IMR-90 (cell line): ENCODE measurements at regions not wholly inside any gene's neighbourhood (a gene's known extent, or its start where the extent isn't known, plus 50 kb on each side); places are given as distances from the start of the nearest gene placed in this dataset.

Experiments used
- ATAC-seq: fragments of 200-7000 bp; cut with Tn5 transposase; 2 replicates; pipeline ENCODE4 v1.9.1; 2020; ENCODE audit warnings: low read depth, mild to moderate bottlenecking, moderate library complexity
- BruUV-seq: library from RNA; stranded (reverse); fragments of 400-500 nt; replicated peaks from 2 replicates; lab custom pipeline; 2021; lab: Mats Ljungman, UMichigan
- CTCF ChIA-PET: fragments of 300-600 bp; formaldehyde crosslinking; extraction: SDS; loops from one replicate; lab custom pipeline; 2021; ENCODE audit warnings: antibody characterized with exemption; lab: Yijun Ruan, JAX
- POLR2A ChIA-PET: fragments of 300-600 bp; sonication (Branson Sonifier 250); formaldehyde crosslinking; loops from one replicate; lab custom pipeline; 2022; ENCODE audit warnings: antibody characterized with exemption; ENCODE audit not compliant: unreplicated experiment; lab: Charles Lee
- DNase-seq: peaks from one replicate; pipeline ENCODE4 v3.0.0; 2013
- H2AFZ ChIP-seq: replicated peaks from 2 replicates; pipeline ENCODE3; 2013; ENCODE audit warnings: low read length, mild to moderate bottlenecking; ENCODE audit not compliant: poor library complexity
- H2AK5ac ChIP-seq: 2 replicates; pipeline ENCODE4 v1.6.1; 2013; ENCODE audit warnings: low read depth, low read length, inconsistent platforms
- H2AK9ac ChIP-seq: replicated peaks from 2 replicates; pipeline ENCODE3; 2013; ENCODE audit warnings: mild to moderate bottlenecking, low read depth, low read length, moderate library complexity; ENCODE audit not compliant: poor library complexity
- H2BK120ac ChIP-seq: 2 replicates; pipeline ENCODE4 v1.6.1; 2013; ENCODE audit warnings: low read depth, low read length, inconsistent platforms
- H2BK15ac ChIP-seq: 3 replicates; pipeline ENCODE4 v1.6.1; 2013; ENCODE audit warnings: low read depth, low read length, inconsistent platforms
- H2BK20ac ChIP-seq: 2 replicates; pipeline ENCODE4 v1.6.1; 2013; ENCODE audit warnings: low read depth, mild to moderate bottlenecking, inconsistent platforms, low read length, moderate library complexity
- H2BK5ac ChIP-seq: 2 replicates; pipeline ENCODE4 v1.6.1; 2013; ENCODE audit warnings: mild to moderate bottlenecking, low read depth, low read length, inconsistent platforms; ENCODE audit not compliant: poor library complexity, severe bottlenecking
- H3K14ac ChIP-seq: replicated peaks from 2 replicates; pipeline ENCODE4 v1.6.1; 2013; ENCODE audit warnings: low read depth, low read length, inconsistent platforms
- H3K18ac ChIP-seq: 2 replicates; pipeline ENCODE4 v1.6.1; 2013; ENCODE audit warnings: low read depth, low read length, control low read depth
- H3K23ac ChIP-seq: 2 replicates; pipeline ENCODE4 v1.6.1; 2013; ENCODE audit warnings: low read depth, low read length, inconsistent platforms
- H3K27ac ChIP-seq: 2 replicates; pipeline ENCODE4 v1.5.1; 2013; ENCODE audit warnings: mild to moderate bottlenecking, control low read depth, low read length; ENCODE audit not compliant: insufficient read depth
- H3K27me3 ChIP-seq: 2 replicates; pipeline ENCODE4 v1.6.1; 2013; ENCODE audit warnings: low read length; ENCODE audit not compliant: control insufficient read depth, insufficient read depth
- H3K36me3 ChIP-seq: 2 replicates; pipeline ENCODE4 v1.6.1; 2013; ENCODE audit warnings: low read length, mixed read lengths; ENCODE audit not compliant: control insufficient read depth, insufficient read depth
- H3K4ac ChIP-seq: 2 replicates; pipeline ENCODE4 v1.6.1; 2013; ENCODE audit warnings: low read depth, low read length, inconsistent platforms
- H3K4me1 ChIP-seq: 2 replicates; pipeline ENCODE4 v1.6.1; 2013; ENCODE audit warnings: low read length, mixed read lengths; ENCODE audit not compliant: control insufficient read depth, insufficient read depth
- H3K4me2 ChIP-seq: 2 replicates; pipeline ENCODE4 v1.6.1; 2013; ENCODE audit warnings: low read depth, mild to moderate bottlenecking, control low read depth, low read length, moderate library complexity
- H3K4me3 ChIP-seq: 2 replicates; pipeline ENCODE4 v1.5.1; 2013; ENCODE audit warnings: low read depth, mild to moderate bottlenecking, control low read depth, low read length, moderate library complexity; ENCODE audit not compliant: insufficient read depth
- H3K56ac ChIP-seq: 2 replicates; pipeline ENCODE4 v1.6.1; 2013; ENCODE audit warnings: low read length, inconsistent platforms; ENCODE audit not compliant: insufficient read depth; ENCODE audit errors: extremely low read depth
- H3K79me1 ChIP-seq, 2 experiments: 2 replicates each; pipeline ENCODE4 v1.6.1; 2013; ENCODE audit warnings: low read length in 2 of 2, inconsistent platforms in 1 of 2, low read depth in 1 of 2
- H3K9ac ChIP-seq: 2 replicates; pipeline ENCODE4 v1.6.1; 2013; ENCODE audit warnings: low read depth, low read length, control low read depth
- H3K9me1 ChIP-seq: 2 replicates; pipeline ENCODE4 v1.6.1; 2013; ENCODE audit warnings: low read length, inconsistent platforms; ENCODE audit not compliant: insufficient read depth
- H3K9me3 ChIP-seq: 2 replicates; pipeline ENCODE4 v1.6.1; 2013; ENCODE audit warnings: low read length; ENCODE audit not compliant: control insufficient read depth, insufficient read depth
- H4K20me1 ChIP-seq: 2 replicates; pipeline ENCODE4 v1.6.1; 2013; ENCODE audit warnings: low read length, inconsistent platforms; ENCODE audit not compliant: insufficient read depth
- H4K5ac ChIP-seq: 2 replicates; pipeline ENCODE4 v1.6.1; 2013; ENCODE audit warnings: mild to moderate bottlenecking, low read depth, low read length, control low read depth
- H4K8ac ChIP-seq, 2 experiments: 2 replicates each; pipeline ENCODE4 v1.6.1; 2013; ENCODE audit warnings: low read depth in 2 of 2, low read length in 2 of 2, control low read depth in 1 of 2, inconsistent platforms in 1 of 2
- H4K91ac ChIP-seq: 2 replicates; pipeline ENCODE4 v1.6.1; 2013; ENCODE audit warnings: low read depth, low read length, inconsistent platforms; ENCODE audit not compliant: insufficient read depth
- BHLHE40 ChIP-seq: fragments of 150-350 bp; IDR thresholded peaks from 2 replicates; pipeline ENCODE4 v1.6.1; 2016; ENCODE audit warnings: mild to moderate bottlenecking, low read depth, low read length
- CEBPB ChIP-seq: IDR thresholded peaks from 2 replicates; pipeline ENCODE4 v1.6.1; 2012; ENCODE audit warnings: low read depth, low read length, improper control_type of control experiment
- CHD1 ChIP-seq: IDR thresholded peaks from 2 replicates; pipeline ENCODE4 v1.6.1; 2012; ENCODE audit warnings: low read depth, low read length, improper control_type of control experiment
- FOS ChIP-seq: fragments of 150-350 bp; IDR thresholded peaks from 2 replicates; pipeline ENCODE4 v1.6.1; 2016; ENCODE audit warnings: low read depth, low read length
- MAFK ChIP-seq: IDR thresholded peaks from 2 replicates; pipeline ENCODE4 v1.6.1; 2012; ENCODE audit warnings: low read depth, low read length, improper control_type of control experiment
- MAZ ChIP-seq: IDR thresholded peaks from 2 replicates; pipeline ENCODE4 v1.6.1; 2012; ENCODE audit warnings: low read depth, mild to moderate bottlenecking, low read length, improper control_type of control experiment, moderate library complexity, borderline replicate concordance
- MXI1 ChIP-seq: IDR thresholded peaks from 2 replicates; pipeline ENCODE4 v1.6.1; 2012; ENCODE audit warnings: low read depth, mild to moderate bottlenecking, low read length, moderate library complexity, borderline replicate concordance
- NFE2L2 ChIP-seq: fragments of 150-350 bp; IDR thresholded peaks from 2 replicates; pipeline ENCODE4 v1.6.1; 2016; ENCODE audit warnings: low read depth, mild to moderate bottlenecking, low read length
- POLR2A ChIP-seq: IDR thresholded peaks from 2 replicates; pipeline ENCODE4 v1.6.1; 2012; ENCODE audit warnings: mild to moderate bottlenecking, low read depth, low read length
- RAD21 ChIP-seq: IDR thresholded peaks from 2 replicates; pipeline ENCODE4 v1.6.1; 2012; ENCODE audit warnings: low read length, improper control_type of control experiment
- RCOR1 ChIP-seq: IDR thresholded peaks from 2 replicates; pipeline ENCODE4 v1.6.1; 2012; ENCODE audit warnings: mild to moderate bottlenecking, low read length, improper control_type of control experiment; ENCODE audit not compliant: insufficient replicate concordance
- RFX5 ChIP-seq: IDR thresholded peaks from 2 replicates; pipeline ENCODE4 v1.8.0; 2012; ENCODE audit warnings: low read depth, mild to moderate bottlenecking, low read length, moderate library complexity
- SMC3 ChIP-seq: fragments of 150-350 bp; IDR thresholded peaks from 2 replicates; pipeline ENCODE4 v1.6.1; 2016; ENCODE audit warnings: low read depth, mild to moderate bottlenecking, antibody characterized with exemption, low read length, moderate library complexity
- USF2 ChIP-seq: fragments of 150-350 bp; IDR thresholded peaks from 2 replicates; pipeline ENCODE4 v1.6.1; 2017; ENCODE audit warnings: mild to moderate bottlenecking, antibody characterized with exemption, low read length, low read depth
- WGBS, 2 experiments: methylation state at CpG; one replicate each; pipeline versions ENCODE4 v1.1.5 to v1.1.7; 2013; ENCODE audit warnings: missing lambda C conversion rate in 2 of 2; ENCODE audit not compliant: insufficient read length in 1 of 2; ENCODE audit errors: extremely low coverage in 2 of 2; 5-methylcytosine and 5-hydroxymethylcytosine counted together
- dilution Hi-C: fragments of 300-500 bp; cut with HindIII; formaldehyde crosslinking; loops from one replicate; pipeline ENCODE4 v1.14.3; 2018; ENCODE audit warnings: low sequenced_read_pairs; ENCODE audit not compliant: unreplicated experiment
- in situ Hi-C: fragments of 300-500 bp; cut with MboI; formaldehyde crosslinking; loops from 3 replicates; pipeline ENCODE4 v1.14.3; 2019; ENCODE audit warnings: low sequenced_read_pairs, inconsistent platforms, mixed read lengths
- intact Hi-C: fragments of 100-400 bp; cut with micrococcal nuclease; formaldehyde crosslinking; loops from 2 replicates; pipeline ENCODE4 v1.10.0; 2022
- TF ChIP-seq, protein P1 (sequence below): conservative IDR thresholded peaks from 2 replicates; pipeline ENCODE4 v1.5.1; 2012; ENCODE audit warnings: mild to moderate bottlenecking, low read depth, low read length, improper control_type of control experiment
- TF ChIP-seq, protein P2 (sequence below): fragments of 150-350 bp; IDR thresholded peaks from 2 replicates; pipeline ENCODE4 v1.6.1; 2016; ENCODE audit warnings: low read depth, mild to moderate bottlenecking, low read length, moderate library complexity, borderline replicate concordance

DNA sequence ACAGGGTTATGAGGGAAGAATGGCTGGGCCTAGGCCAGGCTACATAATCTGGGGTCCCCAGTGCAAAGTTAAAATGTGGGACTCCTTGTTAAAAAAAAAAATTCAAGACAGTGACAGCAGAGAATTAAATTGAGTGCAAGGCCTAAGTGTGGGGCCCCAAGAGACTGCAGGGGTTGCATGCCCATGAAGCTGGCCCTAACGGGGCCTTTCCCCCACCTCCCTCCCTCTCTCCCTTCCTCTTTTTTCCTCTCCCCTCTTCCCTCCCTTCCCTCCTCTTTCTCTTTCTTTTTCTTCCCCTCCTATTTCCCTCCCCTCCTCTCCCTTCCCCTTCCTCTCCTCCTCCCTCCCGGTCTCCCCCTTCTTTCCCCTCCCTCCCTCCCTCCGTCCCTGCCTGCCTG, 266.7 kb downstream of the LMO4 start:
- in situ Hi-C loops (no loop called here), dilution Hi-C loops (no loop called here), intact Hi-C loops (no loop called here)
- H4K20me1 ChIP-seq: no peaks in the 10 kb centered on the region
- H4K5ac ChIP-seq: no peak overlapping the region; the same call in 1 of the 2 replicates
- H3K27ac ChIP-seq: no peak overlapping the region
- H3K4me2 ChIP-seq: no peak overlapping the region
- H3K56ac ChIP-seq: no peak overlapping the region
- no peak overlapping the region for H3K4ac ChIP-seq
- ATAC-seq (no peak), DNase-seq (no peak)
- no peak overlapping the region for H2BK20ac ChIP-seq
- ChIA-PET CTCF (no interaction called here), POLR2A (no interaction called here)
- H4K8ac ChIP-seq: no peak overlapping the region
- no peak overlapping the region for H3K14ac ChIP-seq
- no peak overlapping the region for H3K23ac ChIP-seq
- no peak overlapping the region for H4K91ac ChIP-seq
- H3K4me3 ChIP-seq: no peak overlapping the region
- H3K36me3 ChIP-seq: no peaks in the 10 kb centered on the region
- no peaks in the 10 kb centered on the region for H3K79me1 ChIP-seq
- 80% methylated on average over 1 of the region's 3 CpGs; no CpG with 5 or more reads in 1 of the 2 experiments for WGBS, 2 experiments
- H3K27me3 ChIP-seq: peaks cover 2% of the 10 kb centered on the region; the same call in 1 of the 2 replicates
- TF ChIP-seq RCOR1: no peak
- TF ChIP-seq MAFK: no peak
- TF ChIP-seq FOS: no peak
- TF ChIP-seq, protein P1, sequence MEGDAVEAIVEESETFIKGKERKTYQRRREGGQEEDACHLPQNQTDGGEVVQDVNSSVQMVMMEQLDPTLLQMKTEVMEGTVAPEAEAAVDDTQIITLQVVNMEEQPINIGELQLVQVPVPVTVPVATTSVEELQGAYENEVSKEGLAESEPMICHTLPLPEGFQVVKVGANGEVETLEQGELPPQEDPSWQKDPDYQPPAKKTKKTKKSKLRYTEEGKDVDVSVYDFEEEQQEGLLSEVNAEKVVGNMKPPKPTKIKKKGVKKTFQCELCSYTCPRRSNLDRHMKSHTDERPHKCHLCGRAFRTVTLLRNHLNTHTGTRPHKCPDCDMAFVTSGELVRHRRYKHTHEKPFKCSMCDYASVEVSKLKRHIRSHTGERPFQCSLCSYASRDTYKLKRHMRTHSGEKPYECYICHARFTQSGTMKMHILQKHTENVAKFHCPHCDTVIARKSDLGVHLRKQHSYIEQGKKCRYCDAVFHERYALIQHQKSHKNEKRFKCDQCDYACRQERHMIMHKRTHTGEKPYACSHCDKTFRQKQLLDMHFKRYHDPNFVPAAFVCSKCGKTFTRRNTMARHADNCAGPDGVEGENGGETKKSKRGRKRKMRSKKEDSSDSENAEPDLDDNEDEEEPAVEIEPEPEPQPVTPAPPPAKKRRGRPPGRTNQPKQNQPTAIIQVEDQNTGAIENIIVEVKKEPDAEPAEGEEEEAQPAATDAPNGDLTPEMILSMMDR: no peak
- TF ChIP-seq RFX5: no peak
- TF ChIP-seq CHD1: no peak
- no peak for TF ChIP-seq NFE2L2
- TF ChIP-seq BHLHE40: no peak
- no peak for TF ChIP-seq SMC3
- TF ChIP-seq, protein P2, sequence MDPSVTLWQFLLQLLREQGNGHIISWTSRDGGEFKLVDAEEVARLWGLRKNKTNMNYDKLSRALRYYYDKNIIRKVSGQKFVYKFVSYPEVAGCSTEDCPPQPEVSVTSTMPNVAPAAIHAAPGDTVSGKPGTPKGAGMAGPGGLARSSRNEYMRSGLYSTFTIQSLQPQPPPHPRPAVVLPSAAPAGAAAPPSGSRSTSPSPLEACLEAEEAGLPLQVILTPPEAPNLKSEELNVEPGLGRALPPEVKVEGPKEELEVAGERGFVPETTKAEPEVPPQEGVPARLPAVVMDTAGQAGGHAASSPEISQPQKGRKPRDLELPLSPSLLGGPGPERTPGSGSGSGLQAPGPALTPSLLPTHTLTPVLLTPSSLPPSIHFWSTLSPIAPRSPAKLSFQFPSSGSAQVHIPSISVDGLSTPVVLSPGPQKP: no peak
- TF ChIP-seq MAZ: no peak
- no peak for TF ChIP-seq MXI1
- no peak for TF ChIP-seq CEBPB
- TF ChIP-seq RAD21: no peak
- no peak for TF ChIP-seq POLR2A
- TF ChIP-seq USF2: no peak
- H2AK5ac ChIP-seq: no peak overlapping the region
- H2BK15ac ChIP-seq: no peak overlapping the region
- H2BK5ac ChIP-seq: no peak overlapping the region
- no peaks in the 10 kb centered on the region for H3K9me3 ChIP-seq
- BruUV-seq: no TSS peak
- H2AFZ ChIP-seq: no peak overlapping the region
- peaks cover 5% of the 10 kb centered on the region; the same call in 1 of the 2 replicates for H3K4me1 ChIP-seq
- no peak overlapping the region for H2AK9ac ChIP-seq
- H2BK120ac ChIP-seq: no peak overlapping the region
- H3K9me1 ChIP-seq: no peaks in the 10 kb centered on the region
- H3K18ac ChIP-seq: no peak overlapping the region; the same call in 1 of the 2 replicates
- no peak overlapping the region for H3K9ac ChIP-seq
